ENCODE measurements at regions not wholly inside any gene's neighbourhood (a gene's known extent, or its start where the extent isn't known, plus 50 kb on each side); places are given as distances from the start of the nearest gene placed in this dataset.
"Not testable (repeated sequence)": the region's sequence is repeated elsewhere in the genome, so short reads cannot be mapped to it uniquely, and the experiment has no call there.

GRCh38 chr9:67708109-67708508, 150.6 kb upstream of the ANKRD20A1 start:
- H3K27me3 ChIP-seq (replicated peaks; ENCODE audit: control insufficient read depth, insufficient read depth, low read length); DNase-seq (ENCODE audit: extremely low read depth, insufficient read length); H3K36me3 ChIP-seq (ENCODE audit: control insufficient read depth, insufficient read depth, low read length); H3K4me3 ChIP-seq (replicated peaks; ENCODE audit: low read depth, low read length): not testable (repeated sequence)

GRCh38 chr9:67711429-67711828, 147.3 kb upstream of the ANKRD20A1 start:
- H3K36me3 ChIP-seq (ENCODE audit: control insufficient read depth, insufficient read depth, low read length); H3K27me3 ChIP-seq (replicated peaks; ENCODE audit: control insufficient read depth, insufficient read depth, low read length); DNase-seq (ENCODE audit: extremely low read depth, insufficient read length); H3K4me3 ChIP-seq (replicated peaks; ENCODE audit: low read depth, low read length): not testable (repeated sequence)

- H3K4me3 ChIP-seq (replicated peaks; ENCODE audit: low read depth, low read length); H3K27me3 ChIP-seq (replicated peaks; ENCODE audit: control insufficient read depth, insufficient read depth, low read length); H3K36me3 ChIP-seq (ENCODE audit: control insufficient read depth, insufficient read depth, low read length); DNase-seq (ENCODE audit: extremely low read depth, insufficient read length): not testable (repeated sequence)
Observed at GRCh38 chr9:67711931-67712330, 146.8 kb upstream of the ANKRD20A1 start.

- DNase-seq (ENCODE audit: extremely low read depth, insufficient read length); H3K36me3 ChIP-seq (ENCODE audit: control insufficient read depth, insufficient read depth, low read length); H3K4me3 ChIP-seq (replicated peaks; ENCODE audit: low read depth, low read length); H3K27me3 ChIP-seq (replicated peaks; ENCODE audit: control insufficient read depth, insufficient read depth, low read length): not testable (repeated sequence)
Observed at GRCh38 chr9:67712956-67713355, 145.8 kb upstream of the ANKRD20A1 start.

- DNase-seq (ENCODE audit: extremely low read depth, insufficient read length); H3K27me3 ChIP-seq (replicated peaks; ENCODE audit: control insufficient read depth, insufficient read depth, low read length); H3K4me3 ChIP-seq (replicated peaks; ENCODE audit: low read depth, low read length); H3K36me3 ChIP-seq (ENCODE audit: control insufficient read depth, insufficient read depth, low read length): not testable (repeated sequence)
Observed at GRCh38 chr9:67717830-67718388, 140.8 kb upstream of the ANKRD20A1 start.

GRCh38 chr9:67720491-67720890, 138.2 kb upstream of the ANKRD20A1 start:
- DNase-seq (ENCODE audit: extremely low read depth, insufficient read length); H3K36me3 ChIP-seq (ENCODE audit: control insufficient read depth, insufficient read depth, low read length); H3K27me3 ChIP-seq (replicated peaks; ENCODE audit: control insufficient read depth, insufficient read depth, low read length); H3K4me3 ChIP-seq (replicated peaks; ENCODE audit: low read depth, low read length): not testable (repeated sequence)

- not testable (repeated sequence) for DNase-seq (ENCODE audit: extremely low read depth, insufficient read length); H3K4me3 ChIP-seq (replicated peaks; ENCODE audit: low read depth, low read length); H3K36me3 ChIP-seq (ENCODE audit: control insufficient read depth, insufficient read depth, low read length); H3K27me3 ChIP-seq (replicated peaks; ENCODE audit: control insufficient read depth, insufficient read depth, low read length)
Observed at GRCh38 chr9:67722460-67723090, 136.2 kb upstream of the ANKRD20A1 start.

- not testable (repeated sequence) for H3K36me3 ChIP-seq (ENCODE audit: control insufficient read depth, insufficient read depth, low read length); H3K27me3 ChIP-seq (replicated peaks; ENCODE audit: control insufficient read depth, insufficient read depth, low read length); DNase-seq (ENCODE audit: extremely low read depth, insufficient read length)
- H3K4me3 ChIP-seq (replicated peaks; ENCODE audit: low read depth, low read length), result peak overlapping the region; percentile 38
Observed at GRCh38 chr9:67723185-67723584, 135.5 kb upstream of the ANKRD20A1 start.

- DNase-seq (ENCODE audit: extremely low read depth, insufficient read length); H3K27me3 ChIP-seq (replicated peaks; ENCODE audit: control insufficient read depth, insufficient read depth, low read length); H3K36me3 ChIP-seq (ENCODE audit: control insufficient read depth, insufficient read depth, low read length); H3K4me3 ChIP-seq (replicated peaks; ENCODE audit: low read depth, low read length): not testable (repeated sequence)
Observed at GRCh38 chr9:67724885-67725284, 133.8 kb upstream of the ANKRD20A1 start.

- H3K4me3 ChIP-seq (replicated peaks; ENCODE audit: low read depth, low read length), result peak overlapping the region; percentile 32; the same call in 1 of the 2 replicates
- H3K36me3 ChIP-seq (ENCODE audit: control insufficient read depth, insufficient read depth, low read length); H3K27me3 ChIP-seq (replicated peaks; ENCODE audit: control insufficient read depth, insufficient read depth, low read length); DNase-seq (ENCODE audit: extremely low read depth, insufficient read length): not testable (repeated sequence)
Observed at GRCh38 chr9:67726213-67726988, 132.3 kb upstream of the ANKRD20A1 start.

- not testable (repeated sequence) for H3K27me3 ChIP-seq (replicated peaks; ENCODE audit: control insufficient read depth, insufficient read depth, low read length); H3K36me3 ChIP-seq (ENCODE audit: control insufficient read depth, insufficient read depth, low read length); H3K4me3 ChIP-seq (replicated peaks; ENCODE audit: low read depth, low read length); DNase-seq (ENCODE audit: extremely low read depth, insufficient read length)
Observed at GRCh38 chr9:67763133-67763532, 95.6 kb upstream of the ANKRD20A1 start.

GRCh38 chr9:67771807-67772206, 86.9 kb upstream of the ANKRD20A1 start:
- not testable (repeated sequence) for H3K27me3 ChIP-seq (replicated peaks; ENCODE audit: control insufficient read depth, insufficient read depth, low read length); H3K36me3 ChIP-seq (ENCODE audit: control insufficient read depth, insufficient read depth, low read length); H3K4me3 ChIP-seq (replicated peaks; ENCODE audit: low read depth, low read length); DNase-seq (ENCODE audit: extremely low read depth, insufficient read length)

- H3K27me3 ChIP-seq (replicated peaks; ENCODE audit: control insufficient read depth, insufficient read depth, low read length); H3K4me3 ChIP-seq (replicated peaks; ENCODE audit: low read depth, low read length); DNase-seq (ENCODE audit: extremely low read depth, insufficient read length): not testable (repeated sequence)
Observed at GRCh38 chr9:67800170-67800569, 58.6 kb upstream of the ANKRD20A1 start.

More at GRCh38 chr9:67800170-67800569, 58.6 kb upstream of the ANKRD20A1 start:
- not testable (repeated sequence) for H3K36me3 ChIP-seq (ENCODE audit: control insufficient read depth, insufficient read depth, low read length)
